ENCODE measurements at regions not wholly inside any gene's neighbourhood (a gene's known extent, or its start where the extent isn't known, plus 50 kb on each side); places are given as distances from the start of the nearest gene placed in this dataset.
A peak's percentile ranks its signal among the peaks of the same experiment; 100 is the strongest.

GRCh38 chr4:32133734-32134133 is 1413.6 kb downstream of the PCDH7 start:
- H3K4me1 ChIP-seq: no peaks in the 10 kb centered on the region
- H3K27me3 ChIP-seq: no peaks in the 10 kb centered on the region
- H3K27ac ChIP-seq: no peak overlapping the region
- H3K36me3 ChIP-seq: no peaks in the 10 kb centered on the region
- no peak for DNase-seq
- no peak overlapping the region for H3K4me3 ChIP-seq
- no peak for TF ChIP-seq POLR2A (IDR thresholded peaks at IDR 0.05)
- no peak for TF ChIP-seq POLR2AphosphoS5 (IDR thresholded peaks at IDR 0.05)
- TF ChIP-seq CTCF (IDR thresholded peaks at IDR 0.05): no peak
- TF ChIP-seq EP300 (IDR thresholded peaks at IDR 0.05): no peak
- H3K9me3 ChIP-seq: peaks cover 0 to 5% (median 0%) of the 10 kb centered on the region in 4 donors
- intact Hi-C loops (cut with DNase I; ENCODE audit: low total_unique reads): no loop called here

GRCh38 chr4:32135642-32136041 is 1415.5 kb downstream of the PCDH7 start:
- Histone ChIP-seq H3K4me1 (no peaks in the 10 kb centered on the region), H3K36me3 (no peaks in the 10 kb centered on the region), H3K9me3 (peaks cover 0 to 1% (median 0%) of the 10 kb centered on the region in 4 donors), H3K27ac (no peak overlapping the region), H3K4me3 (no peak overlapping the region), H3K27me3 (no peaks in the 10 kb centered on the region)
- DNase-seq: no peak
- intact Hi-C loops (cut with DNase I; ENCODE audit: low total_unique reads): no loop called here
- TF ChIP-seq CTCF (IDR thresholded peaks at IDR 0.05) (no peak), POLR2A (IDR thresholded peaks at IDR 0.05) (no peak), EP300 (IDR thresholded peaks at IDR 0.05) (no peak), POLR2AphosphoS5 (IDR thresholded peaks at IDR 0.05) (no peak)

GRCh38 chr4:32136081-32136787 is 1416.1 kb downstream of the PCDH7 start:
- H3K27me3 ChIP-seq: no peaks in the 10 kb centered on the region
- intact Hi-C loops (cut with DNase I; ENCODE audit: low total_unique reads): no loop called here
- H3K4me1 ChIP-seq: no peaks in the 10 kb centered on the region
- H3K36me3 ChIP-seq: no peaks in the 10 kb centered on the region
- H3K9me3 ChIP-seq: no peaks in the 10 kb centered on the region
- WGBS, 5 donors: 77 to 88% (median 84%) methylated on average over 2 of the region's 2 CpGs
- TF ChIP-seq POLR2A (IDR thresholded peaks at IDR 0.05) (no peak), POLR2AphosphoS5 (IDR thresholded peaks at IDR 0.05) (no peak), CTCF (IDR thresholded peaks at IDR 0.05) (no peak), EP300 (IDR thresholded peaks at IDR 0.05) (no peak)
- H3K27ac ChIP-seq: no peak overlapping the region
- no peak overlapping the region for H3K4me3 ChIP-seq
- DNase-seq: no peak

GRCh38 chr4:32140636-32141035 is 1420.5 kb downstream of the PCDH7 start:
- no peaks in the 10 kb centered on the region for H3K36me3 ChIP-seq
- TF ChIP-seq CTCF (IDR thresholded peaks at IDR 0.05) (no peak), EP300 (IDR thresholded peaks at IDR 0.05) (no peak), POLR2AphosphoS5 (IDR thresholded peaks at IDR 0.05) (no peak)
- H3K27ac ChIP-seq: no peak overlapping the region
- H3K4me1 ChIP-seq: no peaks in the 10 kb centered on the region
- no peaks in the 10 kb centered on the region for H3K27me3 ChIP-seq
- H3K4me3 ChIP-seq: no peak overlapping the region
- H3K9me3 ChIP-seq: no peaks in the 10 kb centered on the region
- WGBS, 5 donors: 36 to 60% (median 41%) methylated on average over 2 of the region's 2 CpGs
- DNase-seq: peak in 1 of 2 donors; percentile 4
- intact Hi-C loops (cut with DNase I; ENCODE audit: low total_unique reads): no loop called here

All from stomach (tissue), 8 donors.